PFSK-1 (cell line): ENCODE measurements at regions not wholly inside any gene's neighbourhood (a gene's known extent, or its start where the extent isn't known, plus 50 kb on each side); places are given as distances from the start of the nearest gene placed in this dataset.

Experiments
- FOXP2 ChIP-seq: optimal IDR thresholded peaks from 2 replicates; pipeline ENCODE3; 2011; ENCODE audit warnings: borderline replicate concordance, control low read depth, inconsistent platforms; ENCODE audit not compliant: insufficient read depth; ENCODE audit errors: extremely low read length, extremely low read depth
- POLR2AphosphoS5 ChIP-seq: IDR thresholded peaks from 2 replicates; pipeline ENCODE4 v1.6.1; 2012; ENCODE audit warnings: low read depth, mild to moderate bottlenecking, control low read depth, low read length, moderate library complexity
- SIN3A ChIP-seq: IDR thresholded peaks from 2 replicates; pipeline ENCODE4 v1.6.1; 2012; ENCODE audit warnings: mild to moderate bottlenecking, low read length, moderate library complexity, borderline replicate concordance; ENCODE audit not compliant: insufficient read depth
- TAF1 ChIP-seq: IDR thresholded peaks from 2 replicates; pipeline ENCODE4 v1.6.1; 2012; ENCODE audit warnings: low read length, control low read depth, borderline replicate concordance; ENCODE audit not compliant: insufficient read depth
- TF ChIP-seq, protein P1 (sequence below), 2 experiments: IDR thresholded peaks; 2 replicates each; pipeline versions ENCODE4 v1.6.1 to v1.8.0; 2011 to 2012; ENCODE audit warnings: low read depth in 2 of 2, low read length in 2 of 2, control low read depth in 1 of 2, inconsistent platforms in 1 of 2, mild to moderate bottlenecking in 1 of 2, moderate library complexity in 1 of 2; ENCODE audit not compliant: insufficient read depth in 1 of 2

DNA sequence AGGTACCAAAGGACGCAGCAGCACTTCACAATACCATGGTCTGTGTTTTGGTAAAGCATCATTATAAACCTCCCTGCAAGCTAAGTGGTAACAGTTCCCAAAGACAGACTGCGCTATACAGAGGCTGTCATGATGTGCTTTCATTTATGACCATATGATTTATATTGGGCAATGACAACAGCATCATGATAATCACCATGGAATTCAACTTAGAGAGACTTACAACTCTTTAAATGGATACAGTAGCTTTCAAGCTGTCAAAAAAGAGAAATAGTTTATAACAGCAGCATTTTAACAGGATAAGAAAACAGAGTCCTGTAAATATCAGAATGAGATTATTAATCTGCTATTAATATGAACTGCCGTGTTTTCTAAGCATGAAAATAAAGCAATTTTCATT is 341.7 kb downstream of the GPR37 start:
- TF ChIP-seq, protein P1, sequence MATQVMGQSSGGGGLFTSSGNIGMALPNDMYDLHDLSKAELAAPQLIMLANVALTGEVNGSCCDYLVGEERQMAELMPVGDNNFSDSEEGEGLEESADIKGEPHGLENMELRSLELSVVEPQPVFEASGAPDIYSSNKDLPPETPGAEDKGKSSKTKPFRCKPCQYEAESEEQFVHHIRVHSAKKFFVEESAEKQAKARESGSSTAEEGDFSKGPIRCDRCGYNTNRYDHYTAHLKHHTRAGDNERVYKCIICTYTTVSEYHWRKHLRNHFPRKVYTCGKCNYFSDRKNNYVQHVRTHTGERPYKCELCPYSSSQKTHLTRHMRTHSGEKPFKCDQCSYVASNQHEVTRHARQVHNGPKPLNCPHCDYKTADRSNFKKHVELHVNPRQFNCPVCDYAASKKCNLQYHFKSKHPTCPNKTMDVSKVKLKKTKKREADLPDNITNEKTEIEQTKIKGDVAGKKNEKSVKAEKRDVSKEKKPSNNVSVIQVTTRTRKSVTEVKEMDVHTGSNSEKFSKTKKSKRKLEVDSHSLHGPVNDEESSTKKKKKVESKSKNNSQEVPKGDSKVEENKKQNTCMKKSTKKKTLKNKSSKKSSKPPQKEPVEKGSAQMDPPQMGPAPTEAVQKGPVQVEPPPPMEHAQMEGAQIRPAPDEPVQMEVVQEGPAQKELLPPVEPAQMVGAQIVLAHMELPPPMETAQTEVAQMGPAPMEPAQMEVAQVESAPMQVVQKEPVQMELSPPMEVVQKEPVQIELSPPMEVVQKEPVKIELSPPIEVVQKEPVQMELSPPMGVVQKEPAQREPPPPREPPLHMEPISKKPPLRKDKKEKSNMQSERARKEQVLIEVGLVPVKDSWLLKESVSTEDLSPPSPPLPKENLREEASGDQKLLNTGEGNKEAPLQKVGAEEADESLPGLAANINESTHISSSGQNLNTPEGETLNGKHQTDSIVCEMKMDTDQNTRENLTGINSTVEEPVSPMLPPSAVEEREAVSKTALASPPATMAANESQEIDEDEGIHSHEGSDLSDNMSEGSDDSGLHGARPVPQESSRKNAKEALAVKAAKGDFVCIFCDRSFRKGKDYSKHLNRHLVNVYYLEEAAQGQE (IDR thresholded peaks at IDR 0.05; ENCODE audit: insufficient read depth in 1 of 2, low read depth in 2 of 2, low read length in 2 of 2), result no peak
- TF ChIP-seq FOXP2 (no peak), SIN3A (no peak), POLR2AphosphoS5 (no peak), TAF1 (no peak)

DNA sequence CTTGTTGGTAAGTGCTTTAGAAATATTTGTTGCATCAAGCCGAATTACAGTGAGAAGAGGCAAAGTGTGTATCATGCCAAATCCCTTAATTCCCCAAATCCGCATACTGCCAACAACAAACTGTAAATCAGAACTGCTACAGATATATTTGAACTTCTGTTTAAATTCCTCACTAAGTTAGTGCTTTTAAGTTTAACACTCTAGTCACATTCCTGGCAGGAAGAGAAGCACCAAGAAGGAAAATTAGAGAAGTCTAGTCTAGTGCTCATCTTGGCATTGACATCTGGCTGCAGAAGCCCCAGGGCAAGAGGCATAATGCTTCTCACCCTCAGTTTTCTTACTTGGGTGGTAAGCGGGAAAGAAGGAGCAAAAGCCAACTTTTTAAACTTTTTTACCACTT is 343.5 kb downstream of the GPR37 start:
- TF ChIP-seq SIN3A, result no peak
- TF ChIP-seq POLR2AphosphoS5, result no peak
- TF ChIP-seq, protein P1 (IDR thresholded peaks at IDR 0.05; ENCODE audit: insufficient read depth in 1 of 2, low read depth in 2 of 2, low read length in 2 of 2), result no peak
- TF ChIP-seq TAF1, result no peak
- no peak for TF ChIP-seq FOXP2

DNA sequence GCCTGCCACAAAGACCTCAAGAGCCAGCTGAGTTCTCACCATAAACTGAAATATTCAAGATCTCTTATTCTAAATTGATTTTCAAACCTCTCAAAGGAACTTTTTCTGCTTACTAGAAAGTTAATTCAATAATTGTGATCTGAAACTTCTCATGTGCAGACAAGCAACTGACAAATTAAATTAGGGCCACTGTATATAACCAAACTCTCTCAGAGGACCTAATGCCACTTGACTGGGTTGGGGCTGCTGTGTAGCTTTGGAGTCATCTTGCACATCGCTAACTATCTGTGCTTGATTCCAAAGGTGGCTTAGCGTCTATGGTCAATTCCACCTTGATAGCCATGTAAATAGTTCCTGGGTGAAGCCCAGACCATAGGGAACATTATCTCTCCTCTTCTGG is 345.2 kb downstream of the GPR37 start:
- TF ChIP-seq, protein P1 (IDR thresholded peaks at IDR 0.05; ENCODE audit: insufficient read depth in 1 of 2, low read depth in 2 of 2, low read length in 2 of 2), result no peak
- no peak for TF ChIP-seq TAF1
- no peak for TF ChIP-seq POLR2AphosphoS5
- no peak for TF ChIP-seq FOXP2

DNA sequence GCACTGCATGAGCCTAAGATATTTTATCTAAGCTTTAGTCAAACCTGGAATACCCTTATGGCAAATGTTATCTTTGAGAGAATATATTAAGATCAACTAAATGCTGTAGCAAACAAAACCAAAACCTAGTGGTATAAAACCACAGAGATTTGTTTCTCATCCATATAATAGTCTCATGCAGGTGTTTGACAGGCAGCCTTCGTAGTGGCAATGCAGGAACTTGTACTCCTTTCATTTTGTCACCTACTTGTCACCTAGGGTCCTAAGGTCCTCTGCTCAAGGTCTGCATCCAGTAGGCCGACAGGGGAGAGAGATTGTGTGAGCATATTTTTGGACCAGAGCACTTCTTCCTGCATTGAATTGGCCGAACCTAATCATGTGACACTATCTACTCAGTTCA is 352.6 kb downstream of the GPR37 start:
- TF ChIP-seq TAF1 (no peak), FOXP2 (no peak), POLR2AphosphoS5 (no peak), SIN3A (no peak)
- TF ChIP-seq, protein P1 (IDR thresholded peaks at IDR 0.05; ENCODE audit: insufficient read depth in 1 of 2, low read depth in 2 of 2, low read length in 2 of 2), result no peak

DNA sequence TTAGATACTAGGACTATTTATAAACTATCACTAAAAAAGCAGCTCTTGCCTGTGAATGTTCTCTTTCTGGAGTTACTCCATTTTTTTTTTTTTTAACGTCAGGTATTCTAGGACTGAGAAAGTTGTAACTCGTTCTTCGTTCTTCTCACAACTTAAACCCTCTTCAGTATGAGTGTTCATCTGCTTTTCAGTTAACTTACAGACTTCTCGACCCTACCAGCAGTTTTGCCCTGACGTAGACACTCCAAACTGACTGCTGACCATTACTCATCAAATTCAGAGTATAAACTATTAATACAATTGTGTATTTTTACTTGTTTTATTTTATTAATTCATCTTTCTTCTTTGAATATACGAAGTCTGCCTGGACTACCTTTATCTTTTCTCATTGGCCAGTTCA is 353.1 kb downstream of the GPR37 start:
- TF ChIP-seq POLR2AphosphoS5 (no peak), SIN3A (no peak), FOXP2 (no peak)
- TF ChIP-seq, protein P1 (IDR thresholded peaks at IDR 0.05; ENCODE audit: insufficient read depth in 1 of 2, low read depth in 2 of 2, low read length in 2 of 2), result no peak
